ENCODE measurements at regions not wholly inside any gene's neighbourhood (a gene's known extent, or its start where the extent isn't known, plus 50 kb on each side); places are given as distances from the start of the nearest gene placed in this dataset.

GRCh38 chr13:97884707-97885468 lies 68.6 kb upstream of the IPO5 start:
- intact Hi-C loops (cut with micrococcal nuclease; ENCODE audit: unreplicated experiment) = no loop called here
- 33% methylated on average over 9 of the region's 9 CpGs for WGBS (ENCODE audit: low lambda C conversion rate)
- FAIRE-seq = no peak
- H3K36me3 ChIP-seq (replicated peaks in 1 of 2; ENCODE audit: control insufficient read depth in 1 of 2, insufficient read depth in 2 of 2, low read length in 2 of 2) = no peaks in the 10 kb centered on the region
- H3K4me2 ChIP-seq (ENCODE audit: low read depth, low read length) = no peak overlapping the region
- BruUV-seq (replicated peaks) = no TSS peak
- no peaks in the 10 kb centered on the region for H4K20me1 ChIP-seq (ENCODE audit: insufficient read depth, low read length)
- ChIA-PET CTCF (ENCODE audit: low intra/inter-chr PET ratio, low total read pairs) (no interaction called here), POLR2A (no interaction called here)
- H3K9me3 ChIP-seq (ENCODE audit: low read length) = no peaks in the 10 kb centered on the region
- no peak overlapping the region for H3K27ac ChIP-seq (ENCODE audit: extremely low read length, insufficient read depth, low read length)
- no peak for DNase-seq (ENCODE audit: low spot score)
- in situ Hi-C loops (cut with HindIII; ENCODE audit: extremely low pct_ligation_motif_present, low pct_unique_long_range_greater_than_20kb) = no loop called here
- H3K4me1 ChIP-seq (ENCODE audit: insufficient read depth, low read length) = no peaks in the 10 kb centered on the region
- H2AFZ ChIP-seq (ENCODE audit: low read length) = no peak overlapping the region
- peaks cover 0 to 27% of the 10 kb centered on the region in 2 experiments; a peak in 3 of 5 replicates for H3K27me3 ChIP-seq (ENCODE audit: control insufficient read depth in 1 of 2, insufficient read depth in 2 of 2, low read length in 2 of 2)
- no peak overlapping the region for H3K9ac ChIP-seq (ENCODE audit: insufficient read depth, low read depth, low read length)
- H3K4me3 ChIP-seq (replicated peaks in 1 of 3; ENCODE audit: insufficient read depth in 1 of 3, low read depth in 2 of 3, low read length in 3 of 3) = no peak overlapping the region
- no peak for TF ChIP-seq ZNF724P (CRISPR knock-in tag; IDR thresholded peaks at IDR 0.05; ENCODE audit: borderline replicate concordance)
- no peak for TF ChIP-seq ZFP62 (CRISPR knock-in tag; IDR thresholded peaks at IDR 0.05)
- no peak for TF ChIP-seq ZNF782 (CRISPR knock-in tag; IDR thresholded peaks at IDR 0.05; ENCODE audit: borderline replicate concordance)
- TF ChIP-seq KLF15 (CRISPR knock-in tag; IDR thresholded peaks at IDR 0.05; ENCODE audit: borderline replicate concordance) = no peak
- TF ChIP-seq, protein P1, sequence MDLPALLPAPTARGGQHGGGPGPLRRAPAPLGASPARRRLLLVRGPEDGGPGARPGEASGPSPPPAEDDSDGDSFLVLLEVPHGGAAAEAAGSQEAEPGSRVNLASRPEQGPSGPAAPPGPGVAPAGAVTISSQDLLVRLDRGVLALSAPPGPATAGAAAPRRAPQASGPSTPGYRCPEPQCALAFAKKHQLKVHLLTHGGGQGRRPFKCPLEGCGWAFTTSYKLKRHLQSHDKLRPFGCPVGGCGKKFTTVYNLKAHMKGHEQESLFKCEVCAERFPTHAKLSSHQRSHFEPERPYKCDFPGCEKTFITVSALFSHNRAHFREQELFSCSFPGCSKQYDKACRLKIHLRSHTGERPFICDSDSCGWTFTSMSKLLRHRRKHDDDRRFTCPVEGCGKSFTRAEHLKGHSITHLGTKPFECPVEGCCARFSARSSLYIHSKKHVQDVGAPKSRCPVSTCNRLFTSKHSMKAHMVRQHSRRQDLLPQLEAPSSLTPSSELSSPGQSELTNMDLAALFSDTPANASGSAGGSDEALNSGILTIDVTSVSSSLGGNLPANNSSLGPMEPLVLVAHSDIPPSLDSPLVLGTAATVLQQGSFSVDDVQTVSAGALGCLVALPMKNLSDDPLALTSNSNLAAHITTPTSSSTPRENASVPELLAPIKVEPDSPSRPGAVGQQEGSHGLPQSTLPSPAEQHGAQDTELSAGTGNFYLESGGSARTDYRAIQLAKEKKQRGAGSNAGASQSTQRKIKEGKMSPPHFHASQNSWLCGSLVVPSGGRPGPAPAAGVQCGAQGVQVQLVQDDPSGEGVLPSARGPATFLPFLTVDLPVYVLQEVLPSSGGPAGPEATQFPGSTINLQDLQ (CRISPR knock-in tag; IDR thresholded peaks at IDR 0.05) = no peak
- no peak for TF ChIP-seq ZBTB7B (CRISPR knock-in tag; IDR thresholded peaks at IDR 0.05)
- TF ChIP-seq ZNF850 (CRISPR knock-in tag; conservative IDR thresholded peaks at IDR 0.05) = no peak
- TF ChIP-seq RAD51 (IDR thresholded peaks at IDR 0.05; ENCODE audit: borderline replicate concordance) = no peak
- no peak for TF ChIP-seq JARID2 (CRISPR knock-in tag; IDR thresholded peaks at IDR 0.05; ENCODE audit: insufficient replicate concordance)
- TF ChIP-seq, protein P2, sequence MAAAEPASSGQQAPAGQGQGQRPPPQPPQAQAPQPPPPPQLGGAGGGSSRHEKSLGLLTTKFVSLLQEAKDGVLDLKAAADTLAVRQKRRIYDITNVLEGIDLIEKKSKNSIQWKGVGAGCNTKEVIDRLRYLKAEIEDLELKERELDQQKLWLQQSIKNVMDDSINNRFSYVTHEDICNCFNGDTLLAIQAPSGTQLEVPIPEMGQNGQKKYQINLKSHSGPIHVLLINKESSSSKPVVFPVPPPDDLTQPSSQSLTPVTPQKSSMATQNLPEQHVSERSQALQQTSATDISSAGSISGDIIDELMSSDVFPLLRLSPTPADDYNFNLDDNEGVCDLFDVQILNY (CRISPR knock-in tag; conservative IDR thresholded peaks at IDR 0.05) = no peak
- no peak for TF ChIP-seq ZSCAN22 (CRISPR knock-in tag; IDR thresholded peaks at IDR 0.05)
- no peak for TF ChIP-seq STAT6 (CRISPR knock-in tag; IDR thresholded peaks at IDR 0.05; ENCODE audit: borderline replicate concordance)
- no peak for TF ChIP-seq TBX2 (CRISPR knock-in tag; IDR thresholded peaks at IDR 0.05; ENCODE audit: borderline replicate concordance)
- no peak for TF ChIP-seq ZNF160 (CRISPR knock-in tag; IDR thresholded peaks at IDR 0.05)
- TF ChIP-seq ZIK1 (CRISPR knock-in tag; IDR thresholded peaks at IDR 0.05; ENCODE audit: borderline replicate concordance, low read depth) = no peak
- no peaks in the 10 kb centered on the region for H3K79me2 ChIP-seq (ENCODE audit: insufficient read depth, low read length)
- no peak for ATAC-seq
